ENCODE measurements at regions not wholly inside any gene's neighbourhood (a gene's known extent, or its start where the extent isn't known, plus 50 kb on each side); places are given as distances from the start of the nearest gene placed in this dataset.

DNA sequence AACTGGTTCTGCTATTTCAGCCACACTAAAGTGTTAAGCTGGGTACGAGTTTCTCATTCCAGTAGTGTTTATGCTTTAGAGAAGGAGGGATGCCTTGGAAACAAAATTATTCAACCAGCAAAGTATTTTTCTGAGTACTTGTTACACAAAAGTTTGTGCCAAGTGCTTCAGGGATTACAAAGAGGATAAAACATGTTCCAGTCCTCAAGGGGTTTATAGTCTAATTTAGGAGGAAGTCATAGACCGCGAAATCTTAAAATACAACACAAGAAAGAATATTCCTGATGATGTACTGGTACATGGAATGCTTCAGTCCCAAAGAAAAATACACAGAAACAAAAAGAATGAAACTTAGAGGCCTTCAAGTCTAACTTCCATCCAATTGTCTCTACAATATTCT is 85.4 kb upstream of the NR4A3 start:
- TF ChIP-seq, protein P1, sequence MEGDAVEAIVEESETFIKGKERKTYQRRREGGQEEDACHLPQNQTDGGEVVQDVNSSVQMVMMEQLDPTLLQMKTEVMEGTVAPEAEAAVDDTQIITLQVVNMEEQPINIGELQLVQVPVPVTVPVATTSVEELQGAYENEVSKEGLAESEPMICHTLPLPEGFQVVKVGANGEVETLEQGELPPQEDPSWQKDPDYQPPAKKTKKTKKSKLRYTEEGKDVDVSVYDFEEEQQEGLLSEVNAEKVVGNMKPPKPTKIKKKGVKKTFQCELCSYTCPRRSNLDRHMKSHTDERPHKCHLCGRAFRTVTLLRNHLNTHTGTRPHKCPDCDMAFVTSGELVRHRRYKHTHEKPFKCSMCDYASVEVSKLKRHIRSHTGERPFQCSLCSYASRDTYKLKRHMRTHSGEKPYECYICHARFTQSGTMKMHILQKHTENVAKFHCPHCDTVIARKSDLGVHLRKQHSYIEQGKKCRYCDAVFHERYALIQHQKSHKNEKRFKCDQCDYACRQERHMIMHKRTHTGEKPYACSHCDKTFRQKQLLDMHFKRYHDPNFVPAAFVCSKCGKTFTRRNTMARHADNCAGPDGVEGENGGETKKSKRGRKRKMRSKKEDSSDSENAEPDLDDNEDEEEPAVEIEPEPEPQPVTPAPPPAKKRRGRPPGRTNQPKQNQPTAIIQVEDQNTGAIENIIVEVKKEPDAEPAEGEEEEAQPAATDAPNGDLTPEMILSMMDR (IDR thresholded peaks at IDR 0.05), result no peak
- no peak for TF ChIP-seq POLR2A (IDR thresholded peaks at IDR 0.05)

Data from thyroid gland (tissue), 4 donors.